ENCODE measurements at regions not wholly inside any gene's neighbourhood (a gene's known extent, or its start where the extent isn't known, plus 50 kb on each side); places are given as distances from the start of the nearest gene placed in this dataset.

DNA sequence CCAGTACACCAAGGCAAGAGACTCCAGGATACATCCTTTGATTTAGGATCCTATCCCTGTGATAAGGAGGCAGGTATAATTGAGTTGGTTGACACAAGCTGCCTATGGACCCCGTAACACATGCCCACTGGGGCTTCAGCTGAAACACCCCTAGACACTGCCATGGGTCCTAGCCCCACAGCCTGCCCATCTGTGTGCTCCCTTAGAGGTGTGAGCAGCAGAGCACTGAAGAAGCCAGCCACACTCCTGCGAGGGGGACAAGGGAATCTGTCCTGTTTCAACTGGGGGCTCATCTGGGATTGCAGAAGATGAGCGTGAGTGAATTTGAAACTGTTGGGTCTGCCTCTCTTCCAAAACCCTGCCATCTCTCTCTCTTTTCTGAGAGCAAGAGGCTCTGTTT is 385.9 kb upstream of the SLITRK6 start (continued):
- TF ChIP-seq WHSC1 (IDR thresholded peaks at IDR 0.05; ENCODE audit: low read length) = no peak

DNA sequence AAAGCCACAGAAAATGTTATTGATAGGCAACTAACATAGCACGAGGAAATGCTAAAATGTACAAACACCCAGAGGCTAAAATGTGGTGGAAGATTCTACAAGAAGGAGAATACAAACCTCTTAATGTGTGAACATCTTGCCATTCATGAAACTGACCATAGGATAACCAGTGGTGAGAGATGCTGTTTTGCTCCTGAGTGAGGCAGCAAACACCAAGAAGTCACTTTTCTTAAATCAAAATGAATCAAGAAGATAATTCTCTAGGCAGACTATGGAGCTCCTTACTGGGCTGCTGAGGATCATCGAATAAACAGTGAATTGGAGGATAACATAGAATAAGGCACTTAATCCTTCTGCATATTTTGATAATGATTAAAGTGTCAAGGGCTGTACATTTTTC is 375.4 kb upstream of the SLITRK6 start:
- no TSS peak for BruUV-seq (replicated peaks)
- no peak for ATAC-seq
- H2AFZ ChIP-seq (ENCODE audit: low read depth, low read length) = no peak overlapping the region

More for the DNA sequence above, 375.4 kb upstream of the SLITRK6 start:
- Histone ChIP-seq H3K4me2 (ENCODE audit: insufficient read depth, low read length) (no peak overlapping the region), H3K4me3 (no peak overlapping the region), H3K9me3 (replicated peaks; ENCODE audit: control insufficient read depth, insufficient read depth, low read depth, low read length) (no peaks in the 10 kb centered on the region), H3K27ac (ENCODE audit: extremely low read depth, low read depth, low read length) (no peak overlapping the region), H3K79me2 (ENCODE audit: control insufficient read depth, insufficient read depth, low read length) (no peaks in the 10 kb centered on the region), H3K9ac (ENCODE audit: insufficient read depth in 1 of 2, low read depth in 2 of 2, low read length in 2 of 2) (no peak overlapping the region), H3K9me1 (ENCODE audit: control insufficient read depth, insufficient read depth, low read length) (no peaks in the 10 kb centered on the region), H3K36me3 (ENCODE audit: control insufficient read depth, insufficient read depth, low read length) (no peaks in the 10 kb centered on the region), H4K20me1 (replicated peaks; ENCODE audit: control insufficient read depth, insufficient read depth, low read length) (no peaks in the 10 kb centered on the region), H3K4me1 (replicated peaks in 1 of 2; ENCODE audit: control insufficient read depth in 2 of 2, insufficient read depth in 2 of 2, low read length in 2 of 2) (no peaks in the 10 kb centered on the region), H3K27me3 (ENCODE audit: control insufficient read depth in 2 of 2, insufficient read depth in 2 of 2, low read length in 2 of 2) (no peaks in the 10 kb centered on the region)
- FAIRE-seq = no peak
- ChIA-PET POLR2A (no interaction called here), CTCF (ENCODE audit: low intra/inter-chr PET ratio) (no interaction called here)
- intact Hi-C loops (cut with micrococcal nuclease) (no loop called here), in situ Hi-C loops (cut with MboI) (no loop called here)
- DNase-seq (ENCODE audit: extremely low read depth in 1 of 4, low spot score in 3 of 4) = no peak
- 0% methylated on average over 2 of the region's 2 CpGs for WGBS (ENCODE audit: insufficient coverage, low coverage, missing lambda C conversion rate)
- TF ChIP-seq, protein P1, sequence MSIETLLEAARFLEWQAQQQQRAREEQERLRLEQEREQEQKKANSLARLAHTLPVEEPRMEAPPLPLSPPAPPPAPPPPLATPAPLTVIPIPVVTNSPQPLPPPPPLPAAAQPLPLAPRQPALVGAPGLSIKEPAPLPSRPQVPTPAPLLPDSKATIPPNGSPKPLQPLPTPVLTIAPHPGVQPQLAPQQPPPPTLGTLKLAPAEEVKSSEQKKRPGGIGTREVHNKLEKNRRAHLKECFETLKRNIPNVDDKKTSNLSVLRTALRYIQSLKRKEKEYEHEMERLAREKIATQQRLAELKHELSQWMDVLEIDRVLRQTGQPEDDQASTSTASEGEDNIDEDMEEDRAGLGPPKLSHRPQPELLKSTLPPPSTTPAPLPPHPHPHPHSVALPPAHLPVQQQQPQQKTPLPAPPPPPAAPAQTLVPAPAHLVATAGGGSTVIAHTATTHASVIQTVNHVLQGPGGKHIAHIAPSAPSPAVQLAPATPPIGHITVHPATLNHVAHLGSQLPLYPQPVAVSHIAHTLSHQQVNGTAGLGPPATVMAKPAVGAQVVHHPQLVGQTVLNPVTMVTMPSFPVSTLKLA (conservative IDR thresholded peaks at IDR 0.05) = no peak
- TF ChIP-seq, protein P2, sequence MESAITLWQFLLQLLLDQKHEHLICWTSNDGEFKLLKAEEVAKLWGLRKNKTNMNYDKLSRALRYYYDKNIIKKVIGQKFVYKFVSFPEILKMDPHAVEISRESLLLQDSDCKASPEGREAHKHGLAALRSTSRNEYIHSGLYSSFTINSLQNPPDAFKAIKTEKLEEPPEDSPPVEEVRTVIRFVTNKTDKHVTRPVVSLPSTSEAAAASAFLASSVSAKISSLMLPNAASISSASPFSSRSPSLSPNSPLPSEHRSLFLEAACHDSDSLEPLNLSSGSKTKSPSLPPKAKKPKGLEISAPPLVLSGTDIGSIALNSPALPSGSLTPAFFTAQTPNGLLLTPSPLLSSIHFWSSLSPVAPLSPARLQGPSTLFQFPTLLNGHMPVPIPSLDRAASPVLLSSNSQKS (CRISPR knock-in tag; IDR thresholded peaks at IDR 0.05) = no peak
- TF ChIP-seq ZNF124 (CRISPR knock-in tag; IDR thresholded peaks at IDR 0.05) (no peak), TBL1XR1 (IDR thresholded peaks at IDR 0.05; ENCODE audit: low read length in 2 of 2) (no peak), MBD2 (IDR thresholded peaks at IDR 0.05; ENCODE audit: borderline replicate concordance, low read depth) (no peak), SMARCA5 (IDR thresholded peaks at IDR 0.05) (no peak), ZNF184 (CRISPR knock-in tag; IDR thresholded peaks at IDR 0.05) (no peak), TAF7 (tag; IDR thresholded peaks at IDR 0.05) (no peak)

Data from K562 (cell line).